Common myeloid progenitor, CD34-positive (primary cell): ENCODE measurements at regions not wholly inside any gene's neighbourhood (a gene's known extent, or its start where the extent isn't known, plus 50 kb on each side); places are given as distances from the start of the nearest gene placed in this dataset.
A peak's percentile ranks its signal among the peaks of the same experiment; 100 is the strongest.

Experiments
- CTCF ChIA-PET: fragments of 350-600 bp; sonication (Branson Sonifier 250); formaldehyde crosslinking; loops from one replicate; lab custom pipeline; 2021; ENCODE audit warnings: antibody characterized with exemption; lab: Charles Lee
- POLR2A ChIA-PET: fragments of 350-600 bp; sonication (Branson Sonifier 250); formaldehyde crosslinking; loops from one replicate; lab custom pipeline; 2021; ENCODE audit warnings: antibody characterized with exemption; lab: Charles Lee
- DNase-seq, 3 donors: peaks; one replicate each; pipeline versions ENCODE4 v3.0.0 to v3.0.0-alpha.2; 2013
- H3K27ac ChIP-seq, 2 experiments: 1 replicate in 1 of 2; 2 replicates in 1 of 2; pipeline ENCODE4 v1.7.0; 2013; ENCODE audit warnings: inconsistent platforms in 2 of 2, low read length in 2 of 2, mild to moderate bottlenecking in 2 of 2, low read depth in 1 of 2, moderate library complexity in 1 of 2; ENCODE audit not compliant: severe bottlenecking in 2 of 2, insufficient read depth in 1 of 2, poor library complexity in 1 of 2
- H3K27me3 ChIP-seq, 5 experiments: replicated peaks in 2 of 5; 1 replicate in 3 of 5; 2 replicates in 2 of 5; pipeline versions ENCODE4 v1.6.1 to v1.7.0; 2013; ENCODE audit warnings: low read length in 4 of 5, mild to moderate bottlenecking in 2 of 5, moderate library complexity in 2 of 5, inconsistent platforms in 1 of 5; ENCODE audit not compliant: insufficient read depth in 5 of 5, control insufficient read depth in 4 of 5
- H3K36me3 ChIP-seq, 4 experiments: 1 replicate in 2 of 4; 2 replicates in 2 of 4; pipeline versions ENCODE4 v1.6.1 to v1.7.0; 2013; ENCODE audit warnings: low read length in 3 of 4, control low read depth in 1 of 4, mild to moderate bottlenecking in 1 of 4; ENCODE audit not compliant: control insufficient read depth in 4 of 4, insufficient read depth in 4 of 4
- H3K4me1 ChIP-seq, 4 experiments: 1 replicate in 3 of 4; 2 replicates in 1 of 4; pipeline versions ENCODE4 v1.6.1 to v1.7.1; 2013; ENCODE audit warnings: low read length in 3 of 4, mild to moderate bottlenecking in 3 of 4, control low read depth in 1 of 4, inconsistent platforms in 1 of 4, moderate library complexity in 1 of 4; ENCODE audit not compliant: control insufficient read depth in 4 of 4, insufficient read depth in 4 of 4; ENCODE audit errors: control extremely low read depth in 1 of 4
- H3K4me3 ChIP-seq, 7 experiments: 1 replicate in 4 of 7; 2 replicates in 3 of 7; pipeline versions ENCODE4 v1.5.1 to v1.7.0; 2013; ENCODE audit warnings: mild to moderate bottlenecking in 7 of 7, low read length in 6 of 7, moderate library complexity in 6 of 7, inconsistent platforms in 2 of 7, low read depth in 2 of 7, control low read depth in 1 of 7; ENCODE audit not compliant: insufficient read depth in 4 of 7, control insufficient read depth in 1 of 7; ENCODE audit errors: extremely low read depth in 1 of 7
- H3K9me3 ChIP-seq, 5 experiments: 1 replicate in 4 of 5; 2 replicates in 1 of 5; pipeline versions ENCODE4 v1.6.1 to v1.7.1; 2013; ENCODE audit warnings: low read length in 4 of 5, mild to moderate bottlenecking in 2 of 5, inconsistent platforms in 1 of 5, low read depth in 1 of 5, moderate library complexity in 1 of 5; ENCODE audit not compliant: control insufficient read depth in 4 of 5, insufficient read depth in 2 of 5; ENCODE audit errors: control extremely low read depth in 1 of 5
- WGBS: methylation state at CpG from one replicate; pipeline ENCODE4 v1.1.5; 2013; ENCODE audit not compliant: insufficient coverage; 5-methylcytosine and 5-hydroxymethylcytosine counted together

- H3K9me3 ChIP-seq: no peaks in the 10 kb centered on the region
- H3K4me1 ChIP-seq: no peaks in the 10 kb centered on the region
- no peaks in the 10 kb centered on the region for H3K36me3 ChIP-seq
- H3K4me3 ChIP-seq: no peak overlapping the region
- ChIA-PET CTCF (no interaction called here), POLR2A (no interaction called here)
- no peak overlapping the region for H3K27ac ChIP-seq
- H3K27me3 ChIP-seq: no peaks in the 10 kb centered on the region
- DNase-seq: no peak
- 96% methylated on average over 10 of the region's 10 CpGs for WGBS
Measured at GRCh38 chr7:25662841-25663800, 434.8 kb upstream of the NPVF start.

- no peaks in the 10 kb centered on the region for H3K36me3 ChIP-seq
- no peaks in the 10 kb centered on the region for H3K9me3 ChIP-seq
- ChIA-PET CTCF (no interaction called here), POLR2A (no interaction called here)
- H3K27ac ChIP-seq: no peak overlapping the region
- no peaks in the 10 kb centered on the region for H3K27me3 ChIP-seq
- H3K4me1 ChIP-seq: no peaks in the 10 kb centered on the region
- WGBS: 60% methylated on average over 4 of the region's 4 CpGs
- H3K4me3 ChIP-seq: no peak overlapping the region
- DNase-seq: peak in 2 of 3 donors; percentile 4 to 6
Measured at GRCh38 chr7:25663877-25664276, 435.6 kb upstream of the NPVF start.

GRCh38 chr7:25664593-25664992 lies 436.3 kb upstream of the NPVF start:
- POLR2A ChIA-PET: no interaction called here
- no peak overlapping the region for H3K27ac ChIP-seq
- 100% methylated on average over 1 of the region's 2 CpGs for WGBS
- H3K27me3 ChIP-seq: no peaks in the 10 kb centered on the region
- no peak overlapping the region for H3K4me3 ChIP-seq
- H3K4me1 ChIP-seq: no peaks in the 10 kb centered on the region
- no peak for DNase-seq
- H3K36me3 ChIP-seq: no peaks in the 10 kb centered on the region
- CTCF ChIA-PET: no interaction called here
- no peaks in the 10 kb centered on the region for H3K9me3 ChIP-seq

- no peaks in the 10 kb centered on the region for H3K27me3 ChIP-seq
- ChIA-PET POLR2A (no interaction called here), CTCF (interaction anchor here (1.0 kb wide), 1 partner anchor 404 kb away, joined by 3 read pairs; no protein-coding TSS in a partner anchor)
- no peak overlapping the region for H3K27ac ChIP-seq
- no peaks in the 10 kb centered on the region for H3K9me3 ChIP-seq
- H3K4me3 ChIP-seq: no peak overlapping the region
- DNase-seq: no peak
- H3K4me1 ChIP-seq: peaks cover 0 to 4% (median 0%) of the 10 kb centered on the region in 4 experiments
- WGBS: 97% methylated on average over 4 of the region's 4 CpGs
- no peaks in the 10 kb centered on the region for H3K36me3 ChIP-seq
Measured at GRCh38 chr7:25665374-25665773, 437.1 kb upstream of the NPVF start.

GRCh38 chr7:25665903-25666670 lies 437.8 kb upstream of the NPVF start:
- no peak overlapping the region for H3K4me3 ChIP-seq
- H3K27me3 ChIP-seq: no peaks in the 10 kb centered on the region
- DNase-seq: no peak
- 93% methylated on average over 2 of the region's 3 CpGs for WGBS
- no peaks in the 10 kb centered on the region for H3K36me3 ChIP-seq
- no peaks in the 10 kb centered on the region for H3K9me3 ChIP-seq
- no peak overlapping the region for H3K27ac ChIP-seq
- H3K4me1 ChIP-seq: peaks cover 0 to 4% (median 0%) of the 10 kb centered on the region in 4 experiments
- ChIA-PET CTCF (interaction anchor here (1.0 kb wide), 1 partner anchor 405 kb away, joined by 3 read pairs; no protein-coding TSS in a partner anchor), POLR2A (no interaction called here)

- no peak overlapping the region for H3K27ac ChIP-seq
- H3K9me3 ChIP-seq: no peaks in the 10 kb centered on the region
- POLR2A ChIA-PET: no interaction called here
- no peak for DNase-seq
- no peaks in the 10 kb centered on the region for H3K27me3 ChIP-seq
- peaks cover 0 to 4% (median 0%) of the 10 kb centered on the region in 4 experiments for H3K4me1 ChIP-seq
- no peak overlapping the region for H3K4me3 ChIP-seq
- CTCF ChIA-PET: no interaction called here
- no peaks in the 10 kb centered on the region for H3K36me3 ChIP-seq
- WGBS: no CpG with 5 or more reads among the region's 2 CpGs
Measured at GRCh38 chr7:25666671-25667060, 438.4 kb upstream of the NPVF start.
